GM23248 (cell line): ENCODE measurements at regions not wholly inside any gene's neighbourhood (a gene's known extent, or its start where the extent isn't known, plus 50 kb on each side); places are given as distances from the start of the nearest gene placed in this dataset.

Experiments
- EZH2 ChIP-seq: fragments of 200-600 bp; sonication (generic); IDR thresholded peaks from 2 replicates; pipeline ENCODE4 v1.6.1; 2018; ENCODE audit warnings: antibody characterized with exemption, mild to moderate bottlenecking; ENCODE audit not compliant: insufficient read depth, poor library complexity, severe bottlenecking
- EZH2phosphoT487 ChIP-seq: fragments of 200-600 bp; sonication (generic); IDR thresholded peaks from 2 replicates; pipeline ENCODE4 v1.6.1; 2018; ENCODE audit warnings: antibody characterized with exemption, moderate library complexity, mild to moderate bottlenecking, low read depth; ENCODE audit not compliant: insufficient read depth

GRCh38 chr6:148151896-148152643, 190.6 kb upstream of the SASH1 start:
- no peak for TF ChIP-seq EZH2
- TF ChIP-seq EZH2phosphoT487, result no peak
